ENCODE measurements at regions not wholly inside any gene's neighbourhood (a gene's known extent, or its start where the extent isn't known, plus 50 kb on each side); places are given as distances from the start of the nearest gene placed in this dataset.

- TF ChIP-seq TAF7 (optimal IDR thresholded peaks at IDR 0.05; ENCODE audit: borderline replicate concordance, low read depth, low read length), result no peak
- no peak for TF ChIP-seq CHD2 (IDR thresholded peaks at IDR 0.05; ENCODE audit: low read length)
- TF ChIP-seq GTF2F1 (IDR thresholded peaks at IDR 0.05; ENCODE audit: borderline replicate concordance, low read depth, low read length), result no peak
Observed at GRCh38 chr12:93176165-93176564, 201.6 kb upstream of the NUDT4 start (continued).

Measured in H1 (cell line).